HG03565 (cell line): ENCODE measurements at regions not wholly inside any gene's neighbourhood (a gene's known extent, or its start where the extent isn't known, plus 50 kb on each side); places are given as distances from the start of the nearest gene placed in this dataset.

Experiments
- ATAC-seq: cut with Tn5 transposase; IDR thresholded peaks from one replicate; pipeline ENCODE4 v1.9.1; 2021; ENCODE audit warnings: mild to moderate bottlenecking, moderate library complexity; ENCODE audit not compliant: unreplicated experiment

DNA sequence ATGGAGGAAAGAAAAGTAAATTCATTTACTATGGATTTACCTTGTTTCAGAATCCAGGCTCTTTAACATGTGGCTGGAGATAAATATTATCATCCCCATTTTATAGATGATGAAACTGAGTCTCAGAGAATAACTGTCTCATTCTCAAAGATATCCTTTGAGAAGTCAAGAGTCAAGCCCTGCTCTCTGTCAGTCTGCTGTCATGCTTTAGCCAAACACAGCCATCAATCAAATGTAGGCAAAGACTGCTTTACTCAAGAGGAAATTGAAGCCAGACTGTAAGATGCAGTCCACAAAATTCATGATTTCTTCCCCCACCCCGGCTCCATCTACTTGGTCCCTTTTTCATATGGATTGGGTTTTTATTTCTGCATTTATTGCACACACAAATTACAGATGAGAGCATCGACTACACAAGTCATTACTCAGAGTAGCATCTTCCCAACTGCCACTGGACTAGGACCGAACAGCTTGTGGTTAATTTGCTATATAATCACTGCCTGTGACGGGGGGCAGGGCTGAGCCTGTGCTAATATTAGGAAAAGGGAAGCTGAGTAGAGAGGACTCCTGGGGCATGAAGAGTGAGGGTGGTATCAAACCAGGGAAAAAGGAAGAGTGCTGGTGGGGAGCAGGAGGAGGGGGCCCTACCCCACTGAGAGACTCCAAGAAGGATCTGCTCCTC is 102.7 kb upstream of the TOP1 start:
- no peak for ATAC-seq

DNA sequence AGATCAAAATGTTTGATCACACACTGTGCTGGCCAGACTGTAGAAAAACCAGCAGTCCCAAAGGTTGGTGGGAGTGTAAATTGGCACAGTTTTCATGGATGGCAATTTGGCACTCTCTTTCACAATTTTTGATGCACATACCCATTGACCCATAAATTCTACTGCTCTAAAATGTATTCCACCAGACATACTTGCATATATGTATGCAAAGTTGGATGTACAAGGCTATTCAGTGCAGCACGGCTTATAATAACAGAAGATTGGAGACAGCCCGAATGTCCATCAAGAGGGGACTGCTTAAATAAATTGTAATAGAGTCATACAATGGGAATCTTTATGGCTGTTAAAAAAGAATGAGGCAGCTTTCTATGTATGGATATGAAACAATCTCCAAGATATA is 101.7 kb upstream of the TOP1 start:
- no peak for ATAC-seq

GRCh38 chr20:40930561-40930960 is 98.1 kb upstream of the TOP1 start:
- no peak for ATAC-seq

GRCh38 chr20:40931410-40932044 is 97.1 kb upstream of the TOP1 start:
- ATAC-seq: no peak

- ATAC-seq: no peak
Observed at GRCh38 chr20:40932436-40932835, 96.2 kb upstream of the TOP1 start.

DNA sequence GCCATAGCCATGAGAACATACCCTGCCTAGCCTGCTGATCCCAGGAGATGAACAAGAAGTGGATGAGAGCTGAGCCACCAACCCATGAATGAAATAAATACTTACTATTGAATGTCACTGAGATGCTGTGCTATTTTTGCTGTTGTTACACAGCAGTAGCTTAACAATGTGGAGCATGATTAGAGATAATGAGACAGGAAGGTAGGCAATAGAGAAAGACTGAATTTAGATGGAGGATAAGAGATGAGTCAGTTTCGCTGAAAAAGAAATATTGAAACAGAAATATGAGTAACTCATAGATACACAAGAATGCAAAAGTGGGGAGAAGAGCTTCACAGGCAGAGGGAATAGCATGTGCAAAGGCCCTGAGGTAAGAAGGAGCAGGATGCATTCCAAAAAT is 94.9 kb upstream of the TOP1 start:
- ATAC-seq: no peak

GRCh38 chr20:40938020-40938419 is 90.6 kb upstream of the TOP1 start:
- ATAC-seq: no peak

DNA sequence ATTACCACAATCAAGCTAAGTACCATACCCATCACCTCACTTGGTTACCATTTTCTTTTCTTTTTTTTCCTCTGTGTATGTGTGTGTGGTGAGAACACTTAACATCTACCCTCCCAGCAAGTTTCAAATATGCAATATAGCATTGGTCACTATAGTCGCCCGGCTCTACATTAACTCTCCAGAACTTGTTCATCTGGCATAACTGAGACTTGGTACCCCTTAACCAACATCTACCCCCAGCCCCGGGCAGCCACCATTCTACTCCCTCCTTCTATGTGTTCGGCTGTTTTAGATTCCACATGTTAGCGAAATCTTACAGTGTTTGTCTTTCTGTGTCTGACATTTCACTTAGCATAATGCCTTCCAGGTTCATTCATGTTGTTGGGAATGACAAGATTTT is 89.0 kb upstream of the TOP1 start:
- ATAC-seq: no peak

DNA sequence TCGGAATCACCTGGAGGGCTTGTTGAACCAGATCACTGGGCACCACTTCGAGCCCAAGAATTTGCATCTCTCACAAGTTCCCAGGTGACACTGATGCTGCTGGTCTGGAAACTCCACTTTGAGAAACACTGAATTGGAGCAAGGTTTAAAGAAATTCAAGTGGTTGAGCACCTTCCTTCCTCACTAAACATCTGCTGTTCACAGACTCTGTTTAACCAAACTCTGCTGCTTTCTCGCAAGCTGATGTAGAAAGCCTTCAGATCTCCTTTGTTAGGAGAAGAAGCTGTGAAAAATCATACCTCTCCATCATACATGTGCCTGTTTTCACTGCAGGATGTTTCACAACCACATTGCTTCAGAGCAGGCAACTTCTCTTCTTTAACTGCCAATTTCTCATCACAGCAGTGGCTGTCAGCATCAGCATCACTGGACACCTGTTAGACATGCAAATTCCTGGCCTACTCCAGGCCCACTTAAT is 87.5 kb upstream of the TOP1 start:
- no peak for ATAC-seq

DNA sequence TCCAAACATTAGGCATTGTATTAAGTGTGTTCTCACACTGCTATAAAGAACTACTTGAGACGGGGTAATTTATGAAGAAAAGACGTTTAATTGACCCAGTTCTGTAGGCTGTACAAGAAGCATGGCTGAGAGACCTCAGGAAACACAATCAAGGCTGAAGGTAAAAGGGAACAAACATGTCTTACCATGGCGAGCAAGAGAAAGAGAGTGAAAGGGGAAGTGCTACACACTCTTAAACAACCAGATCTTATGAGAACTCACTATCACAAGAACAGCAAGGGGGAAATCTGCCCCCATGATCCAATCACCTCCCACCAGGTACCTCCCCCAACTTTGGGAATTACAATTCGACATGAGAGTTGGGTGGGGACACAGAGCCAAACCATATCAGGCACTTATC is 86.6 kb upstream of the TOP1 start:
- ATAC-seq: no peak

- no peak for ATAC-seq
Observed at GRCh38 chr20:40942775-40943174, 85.8 kb upstream of the TOP1 start.

GRCh38 chr20:40943591-40943990 is 85.0 kb upstream of the TOP1 start:
- no peak for ATAC-seq

DNA sequence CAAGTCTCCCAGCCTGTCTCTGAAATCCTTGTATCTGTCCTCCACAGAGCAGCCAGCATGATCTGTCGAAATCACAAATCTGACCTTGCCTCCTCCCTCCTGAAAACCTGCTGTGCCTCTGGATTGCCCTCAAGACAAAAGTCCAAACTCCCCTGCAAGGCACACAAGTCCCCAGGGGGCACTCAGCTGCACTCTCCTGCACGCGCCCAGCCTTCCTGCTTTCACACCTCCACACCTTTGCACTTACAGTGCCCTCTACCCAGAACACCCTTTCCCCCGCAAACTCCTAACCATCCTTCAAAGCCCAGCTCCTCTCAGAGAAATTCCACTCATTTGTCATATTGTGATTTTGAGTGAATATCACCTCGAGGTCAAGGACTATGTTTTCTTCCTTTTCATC is 83.4 kb upstream of the TOP1 start:
- no peak for ATAC-seq

DNA sequence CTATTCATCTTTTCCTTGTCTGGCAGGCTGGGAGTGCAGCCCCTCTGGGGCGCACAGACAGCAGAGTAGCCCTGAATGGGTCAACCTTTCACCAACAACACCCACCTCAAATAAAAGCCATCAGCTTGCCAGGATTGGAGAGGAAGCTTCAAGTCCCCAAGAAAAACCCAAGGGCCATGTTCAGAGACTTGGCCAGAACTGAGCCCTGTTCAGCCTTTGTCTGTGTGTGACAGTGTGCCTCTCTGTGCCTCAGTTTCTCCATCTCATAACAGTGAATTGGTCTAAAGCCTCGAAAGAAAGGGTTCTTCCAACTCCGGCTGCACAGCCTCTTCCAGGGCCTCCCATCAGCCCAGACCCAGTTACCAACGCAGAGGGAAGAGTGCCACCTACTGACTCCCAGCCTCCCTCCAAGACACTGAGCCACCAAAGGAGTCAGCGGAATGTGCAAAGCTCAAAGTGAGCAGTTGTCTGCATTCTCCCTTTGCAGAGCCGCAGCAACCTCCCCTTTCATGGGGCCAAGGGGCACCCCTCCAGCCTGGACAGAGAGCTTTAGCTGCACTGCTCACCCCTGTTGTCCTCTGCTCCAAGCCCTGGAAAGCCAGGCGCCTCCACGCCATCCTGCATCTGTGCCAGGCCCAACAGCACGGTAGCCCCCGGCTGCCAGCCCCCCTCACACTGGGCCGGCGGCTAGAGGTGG is 82.7 kb upstream of the TOP1 start:
- no peak for ATAC-seq

DNA sequence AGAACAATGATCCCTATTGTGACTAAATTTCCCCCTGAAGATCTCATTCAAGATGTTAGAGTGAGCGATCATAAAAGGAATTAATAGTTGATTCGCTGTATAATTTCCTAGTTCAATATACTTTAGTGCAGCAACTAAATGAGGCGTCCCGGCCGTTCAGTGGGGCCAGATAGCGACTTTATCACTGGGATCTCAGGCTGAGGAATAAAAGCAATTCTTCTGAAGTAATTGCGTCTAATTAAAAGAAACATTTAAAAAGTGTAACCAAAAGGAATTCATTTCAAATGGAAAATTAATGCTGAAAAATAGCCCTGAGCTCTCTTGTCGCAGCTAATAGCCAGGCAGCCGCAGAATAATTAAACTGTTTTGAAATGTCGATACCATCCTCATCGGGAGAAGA is 82.2 kb upstream of the TOP1 start:
- ATAC-seq: no peak

GRCh38 chr20:40948465-40949267 is 80.0 kb upstream of the TOP1 start:
- ATAC-seq: no peak

- ATAC-seq: no peak
Observed at GRCh38 chr20:40949346-40949745, 79.3 kb upstream of the TOP1 start.

DNA sequence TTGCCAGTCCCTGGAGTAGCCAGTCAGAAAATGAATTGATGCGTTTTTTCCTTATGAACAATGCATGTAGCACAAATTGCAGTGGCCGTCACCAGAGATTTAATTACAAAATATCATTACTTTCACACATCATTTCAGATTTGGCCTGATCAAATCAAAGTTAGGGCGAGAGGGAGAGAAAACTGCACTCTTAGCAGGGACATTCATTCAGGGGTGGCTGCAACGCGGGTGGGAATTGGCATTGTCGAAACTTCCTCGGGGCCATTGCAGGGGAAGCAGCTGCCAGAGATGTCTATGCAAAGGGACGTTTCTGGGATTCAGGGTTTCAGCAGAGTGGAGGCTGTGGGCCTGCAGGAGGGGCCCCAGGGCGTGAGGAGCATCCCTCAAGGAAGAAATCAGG is 76.5 kb upstream of the TOP1 start:
- no peak for ATAC-seq

GRCh38 chr20:40953416-40953815 is 75.2 kb upstream of the TOP1 start:
- ATAC-seq: no peak

DNA sequence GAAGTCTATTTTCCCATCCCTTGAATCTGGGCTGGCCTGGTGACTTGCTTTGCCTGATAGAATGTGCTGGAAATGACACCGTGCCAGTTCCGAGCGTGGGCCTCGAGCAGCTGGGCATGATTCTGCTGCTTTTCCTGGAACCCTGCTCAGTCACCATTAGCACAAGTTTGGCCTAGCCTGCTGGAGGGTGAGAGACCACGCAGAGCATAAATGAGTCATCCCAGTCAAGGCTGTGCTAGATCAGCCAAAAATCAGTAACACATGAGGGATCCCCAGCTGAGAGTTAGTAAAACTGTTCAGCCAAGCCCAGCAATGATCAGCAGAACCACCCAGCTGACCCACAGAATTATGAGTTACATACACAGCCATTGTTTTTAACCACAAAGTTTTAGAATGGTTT is 74.8 kb upstream of the TOP1 start:
- ATAC-seq: no peak

GRCh38 chr20:40954521-40955165 is 74.0 kb upstream of the TOP1 start:
- no peak for ATAC-seq
